Endothelial cell of umbilical vein (primary cell): ENCODE measurements at regions not wholly inside any gene's neighbourhood (a gene's known extent, or its start where the extent isn't known, plus 50 kb on each side); places are given as distances from the start of the nearest gene placed in this dataset.

Experiments used
- EZH2 ChIP-seq: IDR thresholded peaks from 2 replicates; pipeline ENCODE4 v1.6.1; 2012; ENCODE audit warnings: borderline replicate concordance, low read depth, mild to moderate bottlenecking, moderate library complexity, low read length, inconsistent platforms; ENCODE audit not compliant: severe bottlenecking
- FOS ChIP-seq: IDR thresholded peaks from 2 replicates; pipeline ENCODE4 v1.6.1; 2011; ENCODE audit warnings: mild to moderate bottlenecking, low read length, moderate library complexity, borderline replicate concordance; ENCODE audit not compliant: insufficient read depth
- GATA2 ChIP-seq: IDR thresholded peaks from 2 replicates; pipeline ENCODE4 v1.7.0; 2011; ENCODE audit warnings: low read depth, mild to moderate bottlenecking, moderate library complexity, mixed read lengths, low read length; ENCODE audit not compliant: insufficient read length, insufficient read depth
- POLR2A ChIP-seq: IDR thresholded peaks from 2 replicates; pipeline ENCODE4 v1.6.1; 2012; ENCODE audit warnings: low read depth, mild to moderate bottlenecking, control low read depth, low read length
- POLR2AphosphoS5 ChIP-seq: IDR thresholded peaks from 2 replicates; pipeline ENCODE4 v1.6.1; 2012; ENCODE audit warnings: low read depth, mild to moderate bottlenecking, control low read depth, low read length, moderate library complexity; ENCODE audit not compliant: insufficient read depth
- TF ChIP-seq, protein P1 (sequence below): IDR thresholded peaks from 2 replicates; pipeline ENCODE4 v1.6.1; 2011; ENCODE audit not compliant: insufficient read depth, insufficient read length
- TF ChIP-seq, protein P2 (sequence below), 2 donors: IDR thresholded peaks; 1 replicate in 1 of 2; 2 replicates in 1 of 2; pipeline ENCODE4 v1.5.1; 2011; ENCODE audit warnings: low read length in 2 of 2, mild to moderate bottlenecking in 2 of 2, moderate library complexity in 2 of 2, control low read depth in 1 of 2, inconsistent platforms in 1 of 2, low read depth in 1 of 2; ENCODE audit not compliant: insufficient read depth in 1 of 2; ENCODE audit errors: extremely low read depth in 1 of 2

DNA sequence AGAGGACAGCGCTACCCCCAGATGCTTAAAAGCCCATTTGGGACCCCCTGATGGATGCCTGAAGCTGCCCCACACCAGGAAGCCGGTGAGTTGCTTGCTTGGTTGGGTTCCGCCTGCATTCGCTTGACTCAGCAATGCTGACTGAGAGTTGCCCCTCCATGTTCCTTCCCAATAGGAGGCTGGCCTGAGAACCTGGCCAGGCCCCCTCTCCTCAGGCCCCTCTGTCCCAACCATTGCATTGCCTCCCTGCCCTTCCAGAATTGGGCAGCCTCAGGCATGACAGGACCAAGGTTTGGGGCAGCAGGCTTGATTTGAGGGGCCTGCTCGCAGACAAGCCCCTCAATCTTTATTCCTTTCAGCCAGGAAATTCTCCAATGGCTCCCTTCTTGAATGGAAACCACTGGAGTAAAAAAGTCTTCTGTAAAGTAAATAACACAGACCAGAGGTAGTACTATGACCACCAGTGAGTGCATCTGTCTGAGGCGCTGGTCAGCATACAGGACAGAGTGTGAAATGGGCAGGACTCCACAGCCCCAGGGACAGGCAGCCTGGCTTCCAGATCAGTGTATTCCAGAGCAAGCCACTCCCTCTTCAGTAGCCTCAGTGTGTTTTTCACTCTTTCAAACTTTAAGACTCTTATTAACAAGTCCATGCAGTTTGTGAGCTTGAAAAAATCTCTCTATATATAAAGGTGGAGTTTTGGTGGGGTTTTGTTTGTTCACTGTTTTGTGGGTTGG lies 104.7 kb downstream of the C1QL2 start:
- TF ChIP-seq FOS (no peak), GATA2 (no peak), POLR2AphosphoS5 (no peak), POLR2A (no peak), EZH2 (no peak)
- TF ChIP-seq, protein P1, sequence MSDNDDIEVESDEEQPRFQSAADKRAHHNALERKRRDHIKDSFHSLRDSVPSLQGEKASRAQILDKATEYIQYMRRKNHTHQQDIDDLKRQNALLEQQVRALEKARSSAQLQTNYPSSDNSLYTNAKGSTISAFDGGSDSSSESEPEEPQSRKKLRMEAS = no peak
- TF ChIP-seq, protein P2, sequence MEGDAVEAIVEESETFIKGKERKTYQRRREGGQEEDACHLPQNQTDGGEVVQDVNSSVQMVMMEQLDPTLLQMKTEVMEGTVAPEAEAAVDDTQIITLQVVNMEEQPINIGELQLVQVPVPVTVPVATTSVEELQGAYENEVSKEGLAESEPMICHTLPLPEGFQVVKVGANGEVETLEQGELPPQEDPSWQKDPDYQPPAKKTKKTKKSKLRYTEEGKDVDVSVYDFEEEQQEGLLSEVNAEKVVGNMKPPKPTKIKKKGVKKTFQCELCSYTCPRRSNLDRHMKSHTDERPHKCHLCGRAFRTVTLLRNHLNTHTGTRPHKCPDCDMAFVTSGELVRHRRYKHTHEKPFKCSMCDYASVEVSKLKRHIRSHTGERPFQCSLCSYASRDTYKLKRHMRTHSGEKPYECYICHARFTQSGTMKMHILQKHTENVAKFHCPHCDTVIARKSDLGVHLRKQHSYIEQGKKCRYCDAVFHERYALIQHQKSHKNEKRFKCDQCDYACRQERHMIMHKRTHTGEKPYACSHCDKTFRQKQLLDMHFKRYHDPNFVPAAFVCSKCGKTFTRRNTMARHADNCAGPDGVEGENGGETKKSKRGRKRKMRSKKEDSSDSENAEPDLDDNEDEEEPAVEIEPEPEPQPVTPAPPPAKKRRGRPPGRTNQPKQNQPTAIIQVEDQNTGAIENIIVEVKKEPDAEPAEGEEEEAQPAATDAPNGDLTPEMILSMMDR (IDR thresholded peaks at IDR 0.05; ENCODE audit: extremely low read depth in 1 of 2, insufficient read depth in 1 of 2, low read depth in 1 of 2, low read length in 2 of 2) = no peak
